B cell (primary cell): ENCODE measurements at regions not wholly inside any gene's neighbourhood (a gene's known extent, or its start where the extent isn't known, plus 50 kb on each side); places are given as distances from the start of the nearest gene placed in this dataset.

Experiments
- ATAC-seq: fragments of 200-7000 bp; cut with Tn5 transposase; one replicate; pipeline ENCODE4 v1.10.0; 2021; ENCODE audit warnings: low read depth, mild to moderate bottlenecking, moderate number of reproducible peaks, moderate library complexity
- CTCF ChIA-PET: fragments of 350-600 bp; sonication (Branson Sonifier 250); formaldehyde crosslinking; loops from one replicate; lab custom pipeline; 2021; ENCODE audit warnings: antibody characterized with exemption, inconsistent platforms; lab: Charles Lee
- POLR2A ChIA-PET: fragments of 350-600 bp; sonication (Branson Sonifier 250); formaldehyde crosslinking; loops from one replicate; lab custom pipeline; 2021; ENCODE audit warnings: antibody characterized with exemption; lab: Charles Lee
- DNase-seq: peaks from one replicate; pipeline ENCODE4 v3.0.0; 2013
- H2AFZ ChIP-seq: 2 replicates; pipeline ENCODE4 v1.6.1; 2012; ENCODE audit warnings: mild to moderate bottlenecking, low read depth, low read length; ENCODE audit not compliant: insufficient read depth, poor library complexity, severe bottlenecking
- H3K27ac ChIP-seq, 2 donors: 1 replicate in 1 of 2; 2 replicates in 1 of 2; pipeline ENCODE4 v1.5.1; 2012 to 2013; ENCODE audit warnings: low read length in 2 of 2, mild to moderate bottlenecking in 2 of 2, moderate library complexity in 1 of 2
- H3K27me3 ChIP-seq, 4 experiments: fragments of 200-600 bp in 1 of 4; sonication (generic) in 1 of 4; replicated peaks in 1 of 4; 1 replicate in 2 of 4; 2 replicates in 2 of 4; pipeline versions ENCODE4 v1.6.1 to v1.7.0; 2013 to 2016; ENCODE audit warnings: low read length in 3 of 4, mild to moderate bottlenecking in 2 of 4, mixed read lengths in 1 of 4, moderate library complexity in 1 of 4; ENCODE audit not compliant: insufficient read depth in 4 of 4, control insufficient read depth in 3 of 4; ENCODE audit errors: control extremely low read depth in 1 of 4
- H3K36me3 ChIP-seq, 2 experiments: replicated peaks in 1 of 2; 1 replicate in 1 of 2; 2 replicates in 1 of 2; pipeline versions ENCODE4 v1.6.1 to v1.7.1; 2013; ENCODE audit warnings: low read length in 1 of 2; ENCODE audit not compliant: insufficient read depth in 2 of 2, control insufficient read depth in 1 of 2; ENCODE audit errors: control extremely low read depth in 1 of 2, extremely low read depth in 1 of 2
- H3K4me1 ChIP-seq, 2 donors: fragments of 200-600 bp in 1 of 2; sonication (generic) in 1 of 2; 1 replicate in 1 of 2; 2 replicates in 1 of 2; pipeline versions ENCODE4 v1.5.1 to v1.6.1; 2013 to 2017; ENCODE audit warnings: low read length in 2 of 2; ENCODE audit not compliant: control insufficient read depth in 2 of 2, insufficient read depth in 2 of 2
- H3K4me2 ChIP-seq: replicated peaks from 2 replicates; pipeline ENCODE3; 2012; ENCODE audit warnings: mild to moderate bottlenecking, low read depth, low read length; ENCODE audit not compliant: poor library complexity, severe bottlenecking
- H3K4me3 ChIP-seq, 5 experiments: fragments of 200-600 bp in 1 of 5; sonication (generic) in 1 of 5; 1 replicate in 3 of 5; 2 replicates in 2 of 5; pipeline versions ENCODE4 v1.5.1 to v1.7.0; 2011 to 2016; ENCODE audit warnings: low read length in 4 of 5, mild to moderate bottlenecking in 4 of 5, low read depth in 2 of 5, control low read depth in 1 of 5, moderate library complexity in 1 of 5; ENCODE audit not compliant: insufficient read depth in 1 of 5; ENCODE audit errors: control extremely low read depth in 1 of 5, extremely low read depth in 1 of 5
- H3K79me2 ChIP-seq: fragments of 200-600 bp; sonication (generic); one replicate; pipeline ENCODE4 v1.6.0; 2016; ENCODE audit warnings: low read length; ENCODE audit not compliant: control insufficient read depth, insufficient read depth
- H3K9ac ChIP-seq: fragments of 200-600 bp; sonication (generic); 2 replicates; pipeline ENCODE4 v1.6.1; 2017; ENCODE audit warnings: mild to moderate bottlenecking, low read length, moderate library complexity
- H3K9me3 ChIP-seq, 3 donors: one replicate each; pipeline versions ENCODE4 v1.6.1 to v1.7.1; 2013; ENCODE audit warnings: low read length in 2 of 3; ENCODE audit not compliant: control insufficient read depth in 2 of 3, insufficient read depth in 1 of 3; ENCODE audit errors: control extremely low read depth in 1 of 3
- H4K20me1 ChIP-seq: 2 replicates; pipeline ENCODE4 v1.6.0; 2012; ENCODE audit warnings: mild to moderate bottlenecking, low read length; ENCODE audit not compliant: insufficient read depth, control insufficient read depth, poor library complexity, severe bottlenecking
- H3K27ac Mint-ChIP-seq: one replicate; pipeline ENCODE4 v1.8.0; 2021; ENCODE audit warnings: mixed read lengths
- H3K27me3 Mint-ChIP-seq: one replicate; pipeline ENCODE4 v1.8.0; 2021; ENCODE audit warnings: mixed read lengths
- H3K4me1 Mint-ChIP-seq: one replicate; pipeline ENCODE4 v1.8.0; 2021; ENCODE audit warnings: mixed read lengths
- H3K4me3 Mint-ChIP-seq: one replicate; pipeline ENCODE4 v1.8.0; 2021; ENCODE audit warnings: mixed read lengths
- H3K9me3 Mint-ChIP-seq: one replicate; pipeline ENCODE4 v1.8.0; 2022; ENCODE audit warnings: mixed read lengths; ENCODE audit not compliant: insufficient read depth
- CTCF ChIP-seq: fragments of 200-600 bp; IDR thresholded peaks from one replicate; pipeline ENCODE4 v1.8.0; 2022; ENCODE audit warnings: antibody characterized with exemption, mild to moderate bottlenecking
- EZH2 ChIP-seq: IDR thresholded peaks from 2 replicates; pipeline ENCODE4 v1.6.1; 2012; ENCODE audit warnings: borderline replicate concordance, low read depth, mild to moderate bottlenecking, moderate library complexity, low read length; ENCODE audit not compliant: insufficient read depth, poor library complexity, severe bottlenecking
- WGBS: methylation state at CpG from one replicate; pipeline ENCODE4 v1.1.5; 2013; ENCODE audit warnings: missing lambda C conversion rate; ENCODE audit not compliant: insufficient coverage; 5-methylcytosine and 5-hydroxymethylcytosine counted together
- intact Hi-C: fragments of 100-400 bp; cut with micrococcal nuclease; formaldehyde crosslinking; loops from one replicate; pipeline ENCODE4 v1.10.0; 2022

DNA sequence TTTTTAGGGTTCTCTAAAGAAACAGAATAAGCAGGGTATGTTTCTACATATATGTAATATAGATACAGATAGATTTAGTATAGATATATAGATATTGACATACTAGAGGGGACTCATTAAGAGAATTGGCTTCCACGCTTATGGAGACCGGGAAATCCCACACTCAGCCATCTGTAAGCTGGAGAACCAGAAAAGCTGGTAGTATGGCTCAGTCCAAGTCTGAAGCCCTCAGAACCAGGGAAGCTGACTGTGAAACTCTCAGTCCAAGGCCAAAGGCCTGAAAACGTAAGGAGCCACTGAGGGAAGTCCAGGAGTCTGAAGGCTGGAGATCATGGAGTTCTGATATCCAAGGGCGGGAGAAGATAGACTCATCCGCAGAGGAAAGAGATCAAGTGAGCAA is 441.3 kb upstream of the CDH20 start:
- Histone ChIP-seq H3K9me3 (peaks cover 0 to 1% (median 0%) of the 10 kb centered on the region in 3 donors), H2AFZ (no peak overlapping the region), H3K79me2 (no peaks in the 10 kb centered on the region), H3K4me3 (no peak overlapping the region), H3K27me3 (no peaks in the 10 kb centered on the region), H3K9ac (no peak overlapping the region), H3K4me1 (no peaks in the 10 kb centered on the region), H3K27ac (no peak overlapping the region), H3K4me2 (no peak overlapping the region), H4K20me1 (no peaks in the 10 kb centered on the region), H3K36me3 (no peaks in the 10 kb centered on the region)
- ATAC-seq (no peak), DNase-seq (no peak)
- Mint-ChIP-seq H3K27me3 (no peaks in the 10 kb centered on the region), H3K4me1 (no peaks in the 10 kb centered on the region), H3K4me3 (no peak overlapping the region), H3K9me3 (peaks cover 3% of the 10 kb centered on the region), H3K27ac (no peak overlapping the region)
- 96% methylated on average over 4 of the region's 5 CpGs for WGBS
- intact Hi-C loops = no loop called here
- POLR2A ChIA-PET = no interaction called here
- CTCF ChIA-PET = no interaction called here
- TF ChIP-seq CTCF = no peak
- no peak for TF ChIP-seq EZH2

DNA sequence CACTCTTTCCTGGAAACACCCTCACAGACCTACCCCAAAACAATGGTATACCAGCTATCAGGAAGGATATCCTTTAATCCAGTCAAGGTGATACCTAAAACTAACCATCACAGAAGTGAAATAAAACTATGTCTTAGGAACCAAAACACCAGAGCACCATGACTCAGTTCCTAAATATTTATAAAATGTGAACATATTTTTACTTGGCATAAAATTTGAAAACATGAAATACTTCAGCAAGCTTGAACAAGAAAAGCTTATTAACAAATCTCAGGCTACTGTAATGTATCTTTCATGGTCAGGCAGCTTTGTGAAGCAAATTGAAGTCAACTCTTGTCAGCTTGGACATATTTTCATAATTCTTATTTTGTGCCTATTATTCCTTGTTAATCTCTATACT is 440.8 kb upstream of the CDH20 start:
- no peak overlapping the region for H3K27ac Mint-ChIP-seq
- Histone ChIP-seq H3K4me1 (no peaks in the 10 kb centered on the region), H2AFZ (no peak overlapping the region), H3K36me3 (no peaks in the 10 kb centered on the region), H4K20me1 (no peaks in the 10 kb centered on the region), H3K27me3 (no peaks in the 10 kb centered on the region), H3K79me2 (no peaks in the 10 kb centered on the region), H3K9me3 (peaks cover 0 to 1% (median 0%) of the 10 kb centered on the region in 3 donors), H3K4me3 (no peak overlapping the region), H3K9ac (no peak overlapping the region), H3K27ac (no peak overlapping the region), H3K4me2 (no peak overlapping the region)
- no peak for ATAC-seq
- no peaks in the 10 kb centered on the region for H3K27me3 Mint-ChIP-seq
- no peak for TF ChIP-seq CTCF
- ChIA-PET POLR2A (no interaction called here), CTCF (no interaction called here)
- H3K9me3 Mint-ChIP-seq = peaks cover 3% of the 10 kb centered on the region
- H3K4me3 Mint-ChIP-seq = no peak overlapping the region
- H3K4me1 Mint-ChIP-seq = no peaks in the 10 kb centered on the region
- DNase-seq = no peak
- intact Hi-C loops = no loop called here
